SK-N-SH treated with all-trans-retinoic acid at 6 μM for 48 hours (cell line): ENCODE measurements at regions not wholly inside any gene's neighbourhood (a gene's known extent, or its start where the extent isn't known, plus 50 kb on each side); places are given as distances from the start of the nearest gene placed in this dataset.

Source experiments
- ATAC-seq: fragments of 200-7000 bp; cut with Tn5 transposase; 3 replicates; pipeline ENCODE4 v1.9.1; 2020; ENCODE audit warnings: mild to moderate bottlenecking, moderate library complexity
- ARNTL ChIP-seq: fragments of 450-650 bp; formaldehyde crosslinking; IDR thresholded peaks from 2 replicates; pipeline ENCODE4 v1.5.0; 2020; ENCODE audit warnings: low read depth, mild to moderate bottlenecking, moderate library complexity, borderline replicate concordance
- BACH2 ChIP-seq: fragments of 250-450 bp; sonication (Bioruptor Pico); IDR thresholded peaks from 2 replicates; pipeline ENCODE4 v1.9.0; 2021; ENCODE audit warnings: mild to moderate bottlenecking, borderline replicate concordance
- CSDC2 ChIP-seq: fragments of 250-450 bp; sonication (Bioruptor Pico); IDR thresholded peaks from 2 replicates; pipeline ENCODE4 v1.5.0; 2020; ENCODE audit warnings: mild to moderate bottlenecking, moderate library complexity
- ESRRG ChIP-seq: fragments of 250-450 bp; sonication (Bioruptor Pico); IDR thresholded peaks from 2 replicates; pipeline ENCODE4 v1.6.1; 2021; ENCODE audit warnings: mild to moderate bottlenecking
- GLIS3 ChIP-seq: fragments of 250-450 bp; sonication (Bioruptor Pico); IDR thresholded peaks from 2 replicates; pipeline ENCODE4 v1.5.0; 2020; ENCODE audit warnings: mild to moderate bottlenecking, moderate library complexity
- ISL1 ChIP-seq: fragments of 250-450 bp; sonication (Bioruptor Pico); IDR thresholded peaks from 2 replicates; pipeline ENCODE4 v2.1.2; 2022; ENCODE audit warnings: mild to moderate bottlenecking, moderate library complexity
- OSR1 ChIP-seq: fragments of 250-450 bp; sonication (Bioruptor Pico); IDR thresholded peaks from 2 replicates; pipeline ENCODE4 v1.8.0; 2022; ENCODE audit warnings: moderate library complexity, mild to moderate bottlenecking, inconsistent platforms
- SNAI2 ChIP-seq: fragments of 250-450 bp; sonication (Bioruptor Pico); IDR thresholded peaks from 2 replicates; pipeline ENCODE4 v1.5.0; 2020; ENCODE audit warnings: mild to moderate bottlenecking, moderate library complexity
- TCF4 ChIP-seq: fragments of 250-450 bp; sonication (Bioruptor Pico); IDR thresholded peaks from 2 replicates; pipeline ENCODE4 v1.8.0; 2021; ENCODE audit warnings: mild to moderate bottlenecking, moderate library complexity, borderline replicate concordance
- TOX ChIP-seq: fragments of 250-450 bp; sonication (Bioruptor Pico); IDR thresholded peaks from 2 replicates; pipeline ENCODE4 v1.8.0; 2021; ENCODE audit warnings: mild to moderate bottlenecking, moderate library complexity, borderline replicate concordance
- ZFP3 ChIP-seq: fragments of 250-450 bp; sonication (Bioruptor Pico); IDR thresholded peaks from 2 replicates; pipeline ENCODE4 v1.5.0; 2020; ENCODE audit warnings: mild to moderate bottlenecking, moderate library complexity
- ZFP30 ChIP-seq: fragments of 450-650 bp; formaldehyde crosslinking; IDR thresholded peaks from 2 replicates; pipeline ENCODE4 v1.5.0; 2022; ENCODE audit warnings: mild to moderate bottlenecking, moderate library complexity
- ZNF565 ChIP-seq: fragments of 450-650 bp; formaldehyde crosslinking; conservative IDR thresholded peaks from 2 replicates; pipeline ENCODE4 v1.5.0; 2020; ENCODE audit warnings: low read depth, mild to moderate bottlenecking, moderate library complexity
- ZNF70 ChIP-seq: fragments of 450-650 bp; formaldehyde crosslinking; IDR thresholded peaks from 2 replicates; pipeline ENCODE4 v1.5.0; 2020; ENCODE audit warnings: mild to moderate bottlenecking, moderate library complexity
- ZNF8 ChIP-seq: fragments of 450-650 bp; formaldehyde crosslinking; IDR thresholded peaks from 2 replicates; pipeline ENCODE4 v1.5.0; 2020; ENCODE audit warnings: mild to moderate bottlenecking, moderate library complexity
- TF ChIP-seq, protein P1 (sequence below): fragments of 250-450 bp; sonication (Bioruptor Pico); IDR thresholded peaks from 2 replicates; pipeline ENCODE4 v1.8.0; 2020; ENCODE audit warnings: mild to moderate bottlenecking, moderate library complexity, borderline replicate concordance
- TF ChIP-seq, protein P2 (sequence below): fragments of 250-450 bp; sonication (Bioruptor Pico); IDR thresholded peaks from 2 replicates; pipeline ENCODE4 v1.8.0; 2021; ENCODE audit warnings: low read depth, mild to moderate bottlenecking, moderate library complexity, borderline replicate concordance
- TF ChIP-seq, protein P3 (sequence below): fragments of 250-450 bp; sonication (Bioruptor Pico); IDR thresholded peaks from 2 replicates; pipeline ENCODE4 v1.5.0; 2020; ENCODE audit warnings: mild to moderate bottlenecking, moderate library complexity
- TF ChIP-seq, protein P4 (sequence below): fragments of 250-450 bp; sonication (Bioruptor Pico); IDR thresholded peaks from 2 replicates; pipeline ENCODE4 v1.5.1; 2020; ENCODE audit warnings: low read depth, mild to moderate bottlenecking, moderate library complexity
- TF ChIP-seq, protein P5 (sequence below): fragments of 250-450 bp; sonication (Bioruptor Pico); IDR thresholded peaks from 2 replicates; pipeline ENCODE4 v1.5.1; 2021; ENCODE audit warnings: mild to moderate bottlenecking, moderate library complexity

DNA sequence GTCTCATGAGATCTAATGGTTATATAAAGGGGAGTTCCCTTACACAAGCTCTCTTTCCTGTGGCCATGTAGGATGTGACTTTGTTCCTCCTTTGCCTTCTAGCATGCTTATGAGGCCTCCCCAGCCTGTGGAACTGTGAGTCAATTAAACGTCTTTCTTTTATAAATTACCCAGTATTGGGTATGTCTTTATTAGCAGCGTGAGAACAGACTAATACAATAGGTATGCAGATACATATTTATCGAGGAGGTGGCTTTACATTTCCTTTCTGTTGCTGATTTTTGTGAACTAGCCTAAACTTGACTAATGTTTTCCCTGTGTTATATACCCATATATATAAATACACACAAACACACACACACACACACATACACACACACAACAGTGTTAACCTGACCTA, 80.2 kb downstream of the VCX2 start:
- TF ChIP-seq ZFP3, result no peak
- no peak for TF ChIP-seq ZFP30 (CRISPR knock-in tag)
- no peak for TF ChIP-seq ZNF70
- TF ChIP-seq GLIS3 (CRISPR knock-in tag), result no peak
- no peak for TF ChIP-seq ISL1 (CRISPR knock-in tag)
- TF ChIP-seq TOX (CRISPR knock-in tag), result no peak
- TF ChIP-seq, protein P1, sequence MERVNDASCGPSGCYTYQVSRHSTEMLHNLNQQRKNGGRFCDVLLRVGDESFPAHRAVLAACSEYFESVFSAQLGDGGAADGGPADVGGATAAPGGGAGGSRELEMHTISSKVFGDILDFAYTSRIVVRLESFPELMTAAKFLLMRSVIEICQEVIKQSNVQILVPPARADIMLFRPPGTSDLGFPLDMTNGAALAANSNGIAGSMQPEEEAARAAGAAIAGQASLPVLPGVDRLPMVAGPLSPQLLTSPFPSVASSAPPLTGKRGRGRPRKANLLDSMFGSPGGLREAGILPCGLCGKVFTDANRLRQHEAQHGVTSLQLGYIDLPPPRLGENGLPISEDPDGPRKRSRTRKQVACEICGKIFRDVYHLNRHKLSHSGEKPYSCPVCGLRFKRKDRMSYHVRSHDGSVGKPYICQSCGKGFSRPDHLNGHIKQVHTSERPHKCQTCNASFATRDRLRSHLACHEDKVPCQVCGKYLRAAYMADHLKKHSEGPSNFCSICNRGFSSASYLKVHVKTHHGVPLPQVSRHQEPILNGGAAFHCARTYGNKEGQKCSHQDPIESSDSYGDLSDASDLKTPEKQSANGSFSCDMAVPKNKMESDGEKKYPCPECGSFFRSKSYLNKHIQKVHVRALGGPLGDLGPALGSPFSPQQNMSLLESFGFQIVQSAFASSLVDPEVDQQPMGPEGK, result no peak
- no peak for TF ChIP-seq SNAI2
- TF ChIP-seq ESRRG (CRISPR knock-in tag), result no peak
- TF ChIP-seq BACH2 (CRISPR knock-in tag), result no peak
- TF ChIP-seq ARNTL (CRISPR knock-in tag), result no peak
- no peak for TF ChIP-seq ZNF8 (CRISPR knock-in tag)
- TF ChIP-seq, protein P2, sequence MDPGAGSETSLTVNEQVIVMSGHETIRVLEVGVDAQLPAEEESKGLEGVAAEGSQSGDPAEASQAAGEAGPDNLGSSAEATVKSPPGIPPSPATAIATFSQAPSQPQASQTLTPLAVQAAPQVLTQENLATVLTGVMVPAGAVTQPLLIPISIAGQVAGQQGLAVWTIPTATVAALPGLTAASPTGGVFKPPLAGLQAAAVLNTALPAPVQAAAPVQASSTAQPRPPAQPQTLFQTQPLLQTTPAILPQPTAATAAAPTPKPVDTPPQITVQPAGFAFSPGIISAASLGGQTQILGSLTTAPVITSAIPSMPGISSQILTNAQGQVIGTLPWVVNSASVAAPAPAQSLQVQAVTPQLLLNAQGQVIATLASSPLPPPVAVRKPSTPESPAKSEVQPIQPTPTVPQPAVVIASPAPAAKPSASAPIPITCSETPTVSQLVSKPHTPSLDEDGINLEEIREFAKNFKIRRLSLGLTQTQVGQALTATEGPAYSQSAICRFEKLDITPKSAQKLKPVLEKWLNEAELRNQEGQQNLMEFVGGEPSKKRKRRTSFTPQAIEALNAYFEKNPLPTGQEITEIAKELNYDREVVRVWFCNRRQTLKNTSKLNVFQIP, result no peak
- no peak for TF ChIP-seq OSR1
- no peak for TF ChIP-seq CSDC2
- TF ChIP-seq, protein P3, sequence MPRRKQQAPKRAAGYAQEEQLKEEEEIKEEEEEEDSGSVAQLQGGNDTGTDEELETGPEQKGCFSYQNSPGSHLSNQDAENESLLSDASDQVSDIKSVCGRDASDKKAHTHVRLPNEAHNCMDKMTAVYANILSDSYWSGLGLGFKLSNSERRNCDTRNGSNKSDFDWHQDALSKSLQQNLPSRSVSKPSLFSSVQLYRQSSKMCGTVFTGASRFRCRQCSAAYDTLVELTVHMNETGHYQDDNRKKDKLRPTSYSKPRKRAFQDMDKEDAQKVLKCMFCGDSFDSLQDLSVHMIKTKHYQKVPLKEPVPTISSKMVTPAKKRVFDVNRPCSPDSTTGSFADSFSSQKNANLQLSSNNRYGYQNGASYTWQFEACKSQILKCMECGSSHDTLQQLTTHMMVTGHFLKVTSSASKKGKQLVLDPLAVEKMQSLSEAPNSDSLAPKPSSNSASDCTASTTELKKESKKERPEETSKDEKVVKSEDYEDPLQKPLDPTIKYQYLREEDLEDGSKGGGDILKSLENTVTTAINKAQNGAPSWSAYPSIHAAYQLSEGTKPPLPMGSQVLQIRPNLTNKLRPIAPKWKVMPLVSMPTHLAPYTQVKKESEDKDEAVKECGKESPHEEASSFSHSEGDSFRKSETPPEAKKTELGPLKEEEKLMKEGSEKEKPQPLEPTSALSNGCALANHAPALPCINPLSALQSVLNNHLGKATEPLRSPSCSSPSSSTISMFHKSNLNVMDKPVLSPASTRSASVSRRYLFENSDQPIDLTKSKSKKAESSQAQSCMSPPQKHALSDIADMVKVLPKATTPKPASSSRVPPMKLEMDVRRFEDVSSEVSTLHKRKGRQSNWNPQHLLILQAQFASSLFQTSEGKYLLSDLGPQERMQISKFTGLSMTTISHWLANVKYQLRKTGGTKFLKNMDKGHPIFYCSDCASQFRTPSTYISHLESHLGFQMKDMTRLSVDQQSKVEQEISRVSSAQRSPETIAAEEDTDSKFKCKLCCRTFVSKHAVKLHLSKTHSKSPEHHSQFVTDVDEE, result no peak
- TF ChIP-seq ZNF565 (CRISPR knock-in tag), result no peak
- TF ChIP-seq, protein P4, sequence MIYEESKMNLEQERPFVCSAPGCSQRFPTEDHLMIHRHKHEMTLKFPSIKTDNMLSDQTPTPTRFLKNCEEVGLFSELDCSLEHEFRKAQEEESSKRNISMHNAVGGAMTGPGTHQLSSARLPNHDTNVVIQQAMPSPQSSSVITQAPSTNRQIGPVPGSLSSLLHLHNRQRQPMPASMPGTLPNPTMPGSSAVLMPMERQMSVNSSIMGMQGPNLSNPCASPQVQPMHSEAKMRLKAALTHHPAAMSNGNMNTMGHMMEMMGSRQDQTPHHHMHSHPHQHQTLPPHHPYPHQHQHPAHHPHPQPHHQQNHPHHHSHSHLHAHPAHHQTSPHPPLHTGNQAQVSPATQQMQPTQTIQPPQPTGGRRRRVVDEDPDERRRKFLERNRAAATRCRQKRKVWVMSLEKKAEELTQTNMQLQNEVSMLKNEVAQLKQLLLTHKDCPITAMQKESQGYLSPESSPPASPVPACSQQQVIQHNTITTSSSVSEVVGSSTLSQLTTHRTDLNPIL (CRISPR knock-in tag), result no peak

DNA sequence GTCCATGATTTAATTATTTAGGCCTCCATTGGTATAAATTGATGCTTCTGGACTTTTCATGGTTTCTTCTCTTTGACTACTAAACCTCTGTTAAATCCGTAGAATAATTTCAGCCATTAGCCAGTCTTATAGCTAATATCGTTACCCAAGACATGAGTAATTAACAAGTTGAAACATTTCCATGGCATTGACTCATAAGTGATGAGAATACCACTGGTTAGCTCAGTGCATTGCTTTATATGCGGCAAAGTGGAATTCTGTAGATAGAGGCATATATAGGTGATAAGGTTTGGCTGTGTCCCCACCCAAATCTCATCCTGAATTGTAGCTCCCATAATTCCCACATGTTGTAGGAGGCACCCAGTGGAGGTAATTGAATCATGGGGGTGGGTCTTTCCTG, 80.6 kb downstream of the VCX2 start:
- ATAC-seq, result no peak
- no peak for TF ChIP-seq BACH2 (CRISPR knock-in tag)
- TF ChIP-seq, protein P2, result no peak

More for the DNA sequence above, 80.2 kb downstream of the VCX2 start:
- ATAC-seq, result no peak

DNA sequence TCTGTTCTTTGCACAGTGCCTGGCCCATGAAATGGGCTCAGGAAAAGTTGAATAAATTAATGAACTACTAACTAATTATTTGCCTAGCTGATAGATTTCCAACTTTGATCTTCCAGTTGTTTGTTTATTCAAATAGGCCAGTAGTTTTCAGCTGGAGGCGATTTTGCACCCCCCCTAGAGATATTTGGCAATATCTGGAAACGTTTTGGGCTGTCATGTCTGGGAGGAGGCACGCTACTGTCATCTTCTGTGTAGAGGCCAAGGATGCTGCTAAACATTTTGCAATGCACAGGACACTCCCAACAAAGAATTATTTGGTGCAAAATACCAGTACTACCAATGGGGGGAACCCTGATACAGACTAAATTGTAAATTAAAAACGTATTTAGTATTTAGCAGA, 81.9 kb downstream of the VCX2 start:
- no peak for TF ChIP-seq ARNTL (CRISPR knock-in tag)
- no peak for TF ChIP-seq GLIS3 (CRISPR knock-in tag)
- no peak for TF ChIP-seq ESRRG (CRISPR knock-in tag)
- no peak for TF ChIP-seq ZNF8 (CRISPR knock-in tag)
- no peak for TF ChIP-seq OSR1
- ATAC-seq, result no peak

DNA sequence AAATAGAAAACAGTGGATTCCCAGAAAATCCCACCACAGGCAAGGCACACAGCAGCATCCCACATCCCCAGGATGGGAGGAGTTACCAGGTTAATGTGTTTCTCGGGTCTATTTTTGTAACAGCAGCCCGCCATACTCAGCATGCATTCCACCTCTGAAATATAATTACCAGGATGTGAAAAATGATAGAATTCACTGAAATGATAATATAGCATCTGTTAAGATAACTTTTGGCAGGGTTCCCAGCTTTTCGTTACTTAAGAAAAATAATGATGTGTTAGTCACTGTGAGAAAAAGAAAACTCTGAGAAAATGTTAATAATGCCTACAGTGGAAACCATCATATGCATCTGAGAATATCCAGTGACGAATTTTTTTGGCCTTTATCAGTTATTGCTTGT, 87.1 kb downstream of the VCX2 start:
- TF ChIP-seq ZFP3 (no peak), OSR1 (no peak), GLIS3 (CRISPR knock-in tag) (0 out of 2 replicates have a peak, but pooled peaks have one; percentile 17), ISL1 (CRISPR knock-in tag) (peak; percentile 97), CSDC2 (no peak), TCF4 (CRISPR knock-in tag) (peak; percentile 55; the same call in 1 of the 2 replicates)
- TF ChIP-seq, protein P3, result 0 out of 2 replicates have a peak, but pooled peaks have one; percentile 16
- TF ChIP-seq, protein P5, sequence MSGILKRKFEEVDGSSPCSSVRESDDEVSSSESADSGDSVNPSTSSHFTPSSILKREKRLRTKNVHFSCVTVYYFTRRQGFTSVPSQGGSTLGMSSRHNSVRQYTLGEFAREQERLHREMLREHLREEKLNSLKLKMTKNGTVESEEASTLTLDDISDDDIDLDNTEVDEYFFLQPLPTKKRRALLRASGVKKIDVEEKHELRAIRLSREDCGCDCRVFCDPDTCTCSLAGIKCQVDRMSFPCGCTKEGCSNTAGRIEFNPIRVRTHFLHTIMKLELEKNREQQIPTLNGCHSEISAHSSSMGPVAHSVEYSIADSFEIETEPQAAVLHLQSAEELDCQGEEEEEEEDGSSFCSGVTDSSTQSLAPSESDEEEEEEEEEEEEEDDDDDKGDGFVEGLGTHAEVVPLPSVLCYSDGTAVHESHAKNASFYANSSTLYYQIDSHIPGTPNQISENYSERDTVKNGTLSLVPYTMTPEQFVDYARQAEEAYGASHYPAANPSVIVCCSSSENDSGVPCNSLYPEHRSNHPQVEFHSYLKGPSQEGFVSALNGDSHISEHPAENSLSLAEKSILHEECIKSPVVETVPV (CRISPR knock-in tag), result peak; percentile 41; the same call in 1 of the 2 replicates

More for the DNA sequence above, 87.1 kb downstream of the VCX2 start:
- ATAC-seq, result no peak
